ENCODE measurements at regions not wholly inside any gene's neighbourhood (a gene's known extent, or its start where the extent isn't known, plus 50 kb on each side); places are given as distances from the start of the nearest gene placed in this dataset.
A peak's percentile ranks its signal among the peaks of the same experiment; 100 is the strongest.

GRCh38 chr5:68421485-68422220 is 206.1 kb downstream of the PIK3R1 start:
- TF ChIP-seq SMARCE1 (IDR thresholded peaks at IDR 0.05) (no peak), CTCF (IDR thresholded peaks at IDR 0.05 in 2 of 3, conservative IDR thresholded peaks at IDR 0.05 in 1 of 3; ENCODE audit: insufficient read depth in 2 of 3, low read depth in 1 of 3, low read length in 3 of 3) (no peak), TCF7L2 (IDR thresholded peaks at IDR 0.05; ENCODE audit: low read depth, low read length) (no peak), ATF2 (CRISPR knock-in tag; IDR thresholded peaks at IDR 0.05) (no peak), REST (IDR thresholded peaks at IDR 0.05; ENCODE audit: borderline replicate concordance) (no peak), REST (CRISPR knock-in tag; IDR thresholded peaks at IDR 0.05; ENCODE audit: low read depth) (no peak), NKRF (IDR thresholded peaks at IDR 0.05; ENCODE audit: borderline replicate concordance) (no peak), BRD4 (IDR thresholded peaks at IDR 0.05) (0 out of 2 replicates have a peak, but pooled peaks have one; percentile 28), ZBTB7A (IDR thresholded peaks at IDR 0.05; ENCODE audit: borderline replicate concordance, control insufficient read depth, low read depth, low read length) (no peak), SIRT6 (IDR thresholded peaks at IDR 0.05; ENCODE audit: low read depth, low read length) (no peak), NFATC3 (IDR thresholded peaks at IDR 0.05) (no peak), NR3C1 (CRISPR knock-in tag; IDR thresholded peaks at IDR 0.05) (no peak), RREB1 (CRISPR knock-in tag; IDR thresholded peaks at IDR 0.05) (no peak), ATF1 (CRISPR knock-in tag; IDR thresholded peaks at IDR 0.05) (no peak), ATF1 (tag; IDR thresholded peaks at IDR 0.05) (no peak)

All from K562 (cell line).